ENCODE measurements at regions not wholly inside any gene's neighbourhood (a gene's known extent, or its start where the extent isn't known, plus 50 kb on each side); places are given as distances from the start of the nearest gene placed in this dataset.

- ChIA-PET CTCF (no interaction called here), POLR2A (ENCODE audit: unreplicated experiment) (no interaction called here)
- Histone ChIP-seq H3K27ac (ENCODE audit: insufficient read depth, low read length) (no peak overlapping the region), H3K56ac (ENCODE audit: extremely low read depth, insufficient read depth, low read length) (no peak overlapping the region), H3K23ac (ENCODE audit: low read depth, low read length) (no peak overlapping the region), H3K4me1 (ENCODE audit: control insufficient read depth, insufficient read depth, low read length) (no peaks in the 10 kb centered on the region), H3K9ac (ENCODE audit: low read depth, low read length) (no peak overlapping the region), H2AK5ac (ENCODE audit: low read depth, low read length) (no peak overlapping the region), H2AFZ (replicated peaks; ENCODE audit: low read length, poor library complexity) (no peak overlapping the region), H3K4ac (ENCODE audit: low read depth, low read length) (no peak overlapping the region), H3K36me3 (ENCODE audit: control insufficient read depth, insufficient read depth, low read length) (no peaks in the 10 kb centered on the region), H3K79me1 (ENCODE audit: low read depth in 1 of 2, low read length in 2 of 2) (no peaks in the 10 kb centered on the region), H4K20me1 (ENCODE audit: insufficient read depth, low read length) (no peaks in the 10 kb centered on the region), H3K18ac (ENCODE audit: low read depth, low read length) (no peak overlapping the region), H2BK15ac (ENCODE audit: low read depth, low read length) (no peak overlapping the region), H3K27me3 (ENCODE audit: control insufficient read depth, insufficient read depth, low read length) (no peaks in the 10 kb centered on the region), H2BK20ac (ENCODE audit: low read depth, low read length) (no peak overlapping the region), H4K8ac (ENCODE audit: low read depth in 2 of 2, low read length in 2 of 2) (no peak overlapping the region), H3K14ac (replicated peaks; ENCODE audit: low read depth, low read length) (no peak overlapping the region), H2BK120ac (ENCODE audit: low read depth, low read length) (no peak overlapping the region), H3K9me3 (ENCODE audit: control insufficient read depth, insufficient read depth, low read length) (no peaks in the 10 kb centered on the region), H3K9me1 (ENCODE audit: insufficient read depth, low read length) (no peaks in the 10 kb centered on the region), H3K4me3 (ENCODE audit: insufficient read depth, low read depth, low read length) (no peak overlapping the region), H4K91ac (ENCODE audit: insufficient read depth, low read depth, low read length) (no peak overlapping the region), H3K4me2 (ENCODE audit: low read depth, low read length) (no peak overlapping the region), H4K5ac (ENCODE audit: low read depth, low read length) (no peak overlapping the region), H2AK9ac (replicated peaks; ENCODE audit: low read depth, low read length, poor library complexity) (no peak overlapping the region), H2BK5ac (ENCODE audit: low read depth, low read length, poor library complexity, severe bottlenecking) (no peak overlapping the region)
- DNase-seq (no peak), ATAC-seq (ENCODE audit: low read depth) (no peak)
- in situ Hi-C loops (cut with MboI; ENCODE audit: low sequenced_read_pairs) (no loop called here), intact Hi-C loops (cut with micrococcal nuclease) (no loop called here), dilution Hi-C loops (cut with HindIII; ENCODE audit: low sequenced_read_pairs, unreplicated experiment) (no loop called here)
- no peak for TF ChIP-seq RCOR1 (IDR thresholded peaks at IDR 0.05; ENCODE audit: insufficient replicate concordance, low read length)
- no peak for TF ChIP-seq CTCF (conservative IDR thresholded peaks at IDR 0.05; ENCODE audit: low read depth, low read length)
- TF ChIP-seq MXI1 (IDR thresholded peaks at IDR 0.05; ENCODE audit: borderline replicate concordance, low read depth, low read length) = no peak
- TF ChIP-seq RAD21 (IDR thresholded peaks at IDR 0.05; ENCODE audit: low read length) = no peak
- no peak for TF ChIP-seq SMC3 (IDR thresholded peaks at IDR 0.05; ENCODE audit: low read depth, low read length)
- 100% methylated on average over 1 of the region's 2 CpGs; no CpG with 5 or more reads in 1 of the 2 experiments for WGBS, 2 experiments (ENCODE audit: extremely low coverage in 2 of 2, insufficient read length in 1 of 2)
- no TSS peak for BruUV-seq (replicated peaks)
Measured at GRCh38 chr12:18965203-18965602, 164.3 kb upstream of the PLEKHA5 start.

All from IMR-90 (cell line).